Heart right ventricle (tissue), 16 donors: ENCODE measurements at regions not wholly inside any gene's neighbourhood (a gene's known extent, or its start where the extent isn't known, plus 50 kb on each side); places are given as distances from the start of the nearest gene placed in this dataset.

Experiments used
- ATAC-seq, 8 donors: fragments of 200-7000 bp; cut with Tn5 transposase; one replicate each; pipeline ENCODE4 v1.9.1; 2020; ENCODE audit warnings: mild to moderate bottlenecking in 8 of 8, moderate library complexity in 8 of 8, moderate number of reproducible peaks in 1 of 8
- DNase-seq, 2 donors: peaks; one replicate each; pipeline ENCODE4 v3.0.0-alpha.2; 2020
- H3K27ac ChIP-seq, 10 donors: fragments of 200-600 bp; sonication (generic) in 2 of 10; one replicate each; pipeline versions ENCODE4 v1.5.0 to v1.8.0; 2020 to 2022; ENCODE audit warnings: mild to moderate bottlenecking in 3 of 10
- H3K27me3 ChIP-seq, 7 donors: fragments of 200-600 bp; one replicate each; pipeline ENCODE4 v1.8.0; 2021 to 2022; ENCODE audit warnings: mild to moderate bottlenecking in 2 of 7
- H3K36me3 ChIP-seq, 9 donors: fragments of 200-600 bp; sonication (generic) in 1 of 9; one replicate each; pipeline versions ENCODE4 v1.5.0 to v1.8.0; 2020 to 2022; ENCODE audit warnings: mild to moderate bottlenecking in 2 of 9
- H3K4me1 ChIP-seq, 9 donors: fragments of 200-600 bp; sonication (generic) in 1 of 9; one replicate each; pipeline versions ENCODE4 v1.5.0 to v1.8.0; 2020 to 2022; ENCODE audit warnings: mild to moderate bottlenecking in 4 of 9
- H3K4me3 ChIP-seq, 10 donors: fragments of 200-600 bp; sonication (generic) in 2 of 10; one replicate each; pipeline versions ENCODE4 v1.5.0 to v1.8.0; 2020 to 2022; ENCODE audit warnings: mild to moderate bottlenecking in 7 of 10, moderate library complexity in 2 of 10
- H3K9me3 ChIP-seq, 11 donors: fragments of 200-600 bp in 10 of 11; sonication (generic) in 2 of 11; one replicate each; pipeline versions ENCODE4 v1.5.0 to v1.8.0; 2013 to 2022; ENCODE audit warnings: mild to moderate bottlenecking in 2 of 11, control low read depth in 1 of 11, moderate library complexity in 1 of 11
- CTCF ChIP-seq, 9 donors: fragments of 200-600 bp; sonication (generic) in 2 of 9; IDR thresholded peaks; one replicate each; pipeline versions ENCODE4 v1.5.0 to v1.8.0; 2021 to 2022; ENCODE audit warnings: antibody characterized with exemption in 9 of 9, mild to moderate bottlenecking in 5 of 9, moderate library complexity in 1 of 9
- WGBS, 2 donors: extraction: QIAGEN DNeasy Blood & Tissue Kit; methylation state at CpG; one replicate each; pipeline ENCODE4 v1.1.7; 2013; ENCODE audit warnings: inconsistent platforms in 1 of 2; 5-methylcytosine and 5-hydroxymethylcytosine counted together
- intact Hi-C, 10 donors: fragments of 100-400 bp; cut with DNase I; formaldehyde crosslinking; loops; one replicate each; pipeline versions ENCODE4 v1.11.1 to v1.14.2; 2022
- donor health status: Arrhythmogenic right ventricular cardiomyopathy.
- donor health status: ischemic (EF 13 %, LVEDD 7.1; RV severe dilation, severe dysfunction).
- donor health status: healthy with polysubstance abuse.
- donor health status: DM: no; HTN: yes; CAD: no.
- donor health status: DM: no; HTN: no; CAD: no.
- donor health status: ischemic (EF 25% LVEDD 6.9; RV normal size, moderate dysfunction).
- donor health status: ischemic (EF 25% LVEDD 5.7; RV mildly dilated, moderate dysfunction).
- donor health status: healthy.
- donor health status: DM: yes; HTN: yes; CAD: no.
- donor health status: Ischemic cardiomyopathy.
- donor health status: ischemic (EF 35%, LVEDD 5.7; RV mildly dilated, moderate dysfunction).
- donor health status: nonischemic (EF 11% LVEDD 7.7; RV severe dilation, severe dysfunction).
- donor health status: DM: yes; HTN: yes; CAD: no.
- donor health status: PGD.
- donor health status: ischemic (EF 29% LVEDD 5.4; RV normal size, mild dysfunction).
- donor health status: nonischemic (EF 23%, LVEDD 6.1; RV moderate dilation, normal function).

- DNase-seq (no peak), ATAC-seq (no peak)
- H3K27ac ChIP-seq: no peak overlapping the region
- peaks cover 0 to 8% (median 0%) of the 10 kb centered on the region in 9 donors for H3K4me1 ChIP-seq
- H3K9me3 ChIP-seq: no peaks in the 10 kb centered on the region
- WGBS, 2 donors: 80 to 82% methylated on average over 5 of the region's 5 CpGs
- H3K36me3 ChIP-seq: no peaks in the 10 kb centered on the region
- H3K4me3 ChIP-seq: no peak overlapping the region
- TF ChIP-seq CTCF (IDR thresholded peaks at IDR 0.05): no peak
- intact Hi-C loops: loop anchor here in 5 of 10 donors (5.0 to 10.0 kb wide), 3 partner anchors 635 to 645 kb away; no protein-coding TSS in a partner anchor
- peaks cover 0 to 53% (median 36%) of the 10 kb centered on the region in 7 donors for H3K27me3 ChIP-seq
Measured at GRCh38 chr5:167579693-167580055, 711.8 kb upstream of the WWC1 start.

- Histone ChIP-seq H3K4me1 (peaks cover 0 to 8% (median 0%) of the 10 kb centered on the region in 9 donors), H3K9me3 (no peaks in the 10 kb centered on the region), H3K36me3 (no peaks in the 10 kb centered on the region), H3K27ac (no peak overlapping the region), H3K4me3 (no peak overlapping the region), H3K27me3 (peaks cover 0 to 43% (median 27%) of the 10 kb centered on the region in 7 donors)
- 95 to 96% methylated on average over 13 of the region's 13 CpGs for WGBS, 2 donors
- DNase-seq (no peak), ATAC-seq (no peak)
- intact Hi-C loops: loop anchor here in 2 of 10 donors (5.0 to 10.0 kb wide), 2 partner anchors 637 to 644 kb away; no protein-coding TSS in a partner anchor
- TF ChIP-seq CTCF (IDR thresholded peaks at IDR 0.05): no peak
Measured at GRCh38 chr5:167580608-167581007, 710.8 kb upstream of the WWC1 start.

- WGBS, 2 donors: 69 to 79% methylated on average over 2 of the region's 2 CpGs
- H3K36me3 ChIP-seq: no peaks in the 10 kb centered on the region
- ATAC-seq (no peak), DNase-seq (no peak)
- H3K27me3 ChIP-seq: peaks cover 0 to 27% (median 12%) of the 10 kb centered on the region in 7 donors
- H3K9me3 ChIP-seq: no peaks in the 10 kb centered on the region
- H3K4me3 ChIP-seq: no peak overlapping the region
- TF ChIP-seq CTCF (IDR thresholded peaks at IDR 0.05): peak in 4 of 9 donors; percentile 10 to 45 (median 22)
- peaks cover 0 to 8% (median 0%) of the 10 kb centered on the region in 9 donors for H3K4me1 ChIP-seq
- no peak overlapping the region for H3K27ac ChIP-seq
- intact Hi-C loops: loop anchor here in 2 of 10 donors (5.0 to 10.0 kb wide), 2 partner anchors 635 to 643 kb away; no protein-coding TSS in a partner anchor
Measured at GRCh38 chr5:167582283-167582682, 709.2 kb upstream of the WWC1 start.

GRCh38 chr5:167582886-167583285, 708.6 kb upstream of the WWC1 start:
- ATAC-seq: peak in 1 of 8 donors; percentile 61

More at GRCh38 chr5:167582886-167583285, 708.6 kb upstream of the WWC1 start:
- intact Hi-C loops: loop anchor here in 2 of 10 donors (5.0 to 10.0 kb wide), 2 partner anchors 634 to 642 kb away; no protein-coding TSS in a partner anchor
- H3K36me3 ChIP-seq: no peaks in the 10 kb centered on the region
- no peak for TF ChIP-seq CTCF (IDR thresholded peaks at IDR 0.05)
- DNase-seq: no peak
- peaks cover 0 to 21% (median 8%) of the 10 kb centered on the region in 7 donors for H3K27me3 ChIP-seq
- no peak overlapping the region for H3K27ac ChIP-seq
- H3K9me3 ChIP-seq: no peaks in the 10 kb centered on the region
- 46 to 57% methylated on average over 6 of the region's 6 CpGs for WGBS, 2 donors
- H3K4me3 ChIP-seq: no peak overlapping the region
- peaks cover 0 to 8% (median 0%) of the 10 kb centered on the region in 9 donors for H3K4me1 ChIP-seq
